Upper lobe of left lung (tissue), 6 donors: ENCODE measurements at regions not wholly inside any gene's neighbourhood (a gene's known extent, or its start where the extent isn't known, plus 50 kb on each side); places are given as distances from the start of the nearest gene placed in this dataset.

ENCODE experiments used
- ATAC-seq, 2 donors: fragments of 200-7000 bp; cut with Tn5 transposase; one replicate each; pipeline ENCODE4 v1.9.1; 2022; ENCODE audit warnings: mild to moderate bottlenecking in 2 of 2, moderate library complexity in 2 of 2; ENCODE audit not compliant: low FRiP score in 2 of 2
- DNase-seq, 2 donors: peaks; one replicate each; pipeline ENCODE4 v3.0.0-alpha.2; 2019 to 2020
- H3K27ac ChIP-seq, 4 donors: fragments of 200-600 bp; sonication (generic); one replicate each; pipeline ENCODE4 v1.5.1; 2016 to 2019
- H3K27me3 ChIP-seq, 4 donors: fragments of 200-600 bp; sonication (generic); one replicate each; pipeline ENCODE4 v1.5.1; 2017 to 2019
- H3K36me3 ChIP-seq, 4 donors: fragments of 200-600 bp; sonication (generic); one replicate each; pipeline ENCODE4 v1.5.1; 2016 to 2019
- H3K4me1 ChIP-seq, 4 donors: fragments of 200-600 bp; sonication (generic); one replicate each; pipeline ENCODE4 v1.5.1; 2018 to 2019
- H3K4me3 ChIP-seq, 4 donors: fragments of 200-600 bp; sonication (generic); one replicate each; pipeline ENCODE4 v1.5.1; 2017 to 2019; ENCODE audit warnings: mild to moderate bottlenecking in 2 of 4, moderate library complexity in 1 of 4
- H3K9me3 ChIP-seq, 4 donors: fragments of 200-600 bp; sonication (generic); one replicate each; pipeline ENCODE4 v1.5.1; 2018 to 2019
- EP300 ChIP-seq, 4 donors: sonication (generic); formaldehyde crosslinking; IDR thresholded peaks; one replicate each; pipeline ENCODE4 v1.5.1; 2017; ENCODE audit warnings: antibody characterized with exemption in 4 of 4, control low read depth in 2 of 4
- POLR2A ChIP-seq, 4 donors: fragments of 450-650 bp; IDR thresholded peaks; one replicate each; pipeline ENCODE4 v1.5.1; 2016 to 2017; ENCODE audit warnings: antibody characterized with exemption in 4 of 4, mild to moderate bottlenecking in 2 of 4
- POLR2AphosphoS5 ChIP-seq, 2 donors: sonication (generic); formaldehyde crosslinking; IDR thresholded peaks; one replicate each; pipeline ENCODE4 v1.5.1; 2017; ENCODE audit warnings: antibody characterized with exemption in 2 of 2
- WGBS, 2 donors: methylation state at CpG; one replicate each; pipeline ENCODE4 v1.1.5; 2017 to 2018; 5-methylcytosine and 5-hydroxymethylcytosine counted together
- TF ChIP-seq, protein P1 (sequence below), 6 experiments: fragments of 450-650 bp in 4 of 6; fragments of 200-600 bp in 2 of 6; sonication (generic) in 2 of 6; IDR thresholded peaks; one replicate each; pipeline ENCODE4 v1.5.1; 2016 to 2019; ENCODE audit warnings: antibody characterized with exemption in 6 of 6
- donor health status: DM: no; HTN: no; CAD: no; lungs with moderate emphysema.
- donor health status: DM: no; HTN: yes; CAD: no; lungs with severe emphysema.

DNA sequence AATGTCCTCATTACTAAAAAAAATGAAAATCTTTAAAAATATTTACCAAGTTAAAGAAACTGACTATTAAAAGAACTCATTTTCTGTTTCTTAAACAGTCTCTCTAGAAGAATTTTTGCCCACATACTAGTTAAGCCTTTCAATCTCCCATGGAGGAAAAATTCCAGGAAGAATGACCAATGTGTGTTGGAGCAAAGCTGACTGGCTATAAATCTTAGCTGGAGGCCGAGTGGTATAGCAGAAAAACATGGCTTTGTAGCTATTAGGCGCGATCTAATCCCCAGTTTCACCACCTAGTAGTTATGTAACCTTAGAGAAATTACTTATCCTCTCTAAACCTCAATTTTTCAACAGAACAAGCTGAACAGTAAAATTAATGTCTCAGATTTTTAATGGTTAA, 135.5 kb upstream of the PRLR start:
- ATAC-seq (no peak), DNase-seq (no peak)
- Histone ChIP-seq H3K4me1 (no peaks in the 10 kb centered on the region), H3K27me3 (no peaks in the 10 kb centered on the region), H3K9me3 (no peaks in the 10 kb centered on the region), H3K27ac (no peak overlapping the region), H3K36me3 (no peaks in the 10 kb centered on the region), H3K4me3 (no peak overlapping the region)
- 87 to 94% methylated on average over 3 of the region's 3 CpGs for WGBS, 2 donors
- TF ChIP-seq, protein P1, sequence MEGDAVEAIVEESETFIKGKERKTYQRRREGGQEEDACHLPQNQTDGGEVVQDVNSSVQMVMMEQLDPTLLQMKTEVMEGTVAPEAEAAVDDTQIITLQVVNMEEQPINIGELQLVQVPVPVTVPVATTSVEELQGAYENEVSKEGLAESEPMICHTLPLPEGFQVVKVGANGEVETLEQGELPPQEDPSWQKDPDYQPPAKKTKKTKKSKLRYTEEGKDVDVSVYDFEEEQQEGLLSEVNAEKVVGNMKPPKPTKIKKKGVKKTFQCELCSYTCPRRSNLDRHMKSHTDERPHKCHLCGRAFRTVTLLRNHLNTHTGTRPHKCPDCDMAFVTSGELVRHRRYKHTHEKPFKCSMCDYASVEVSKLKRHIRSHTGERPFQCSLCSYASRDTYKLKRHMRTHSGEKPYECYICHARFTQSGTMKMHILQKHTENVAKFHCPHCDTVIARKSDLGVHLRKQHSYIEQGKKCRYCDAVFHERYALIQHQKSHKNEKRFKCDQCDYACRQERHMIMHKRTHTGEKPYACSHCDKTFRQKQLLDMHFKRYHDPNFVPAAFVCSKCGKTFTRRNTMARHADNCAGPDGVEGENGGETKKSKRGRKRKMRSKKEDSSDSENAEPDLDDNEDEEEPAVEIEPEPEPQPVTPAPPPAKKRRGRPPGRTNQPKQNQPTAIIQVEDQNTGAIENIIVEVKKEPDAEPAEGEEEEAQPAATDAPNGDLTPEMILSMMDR (IDR thresholded peaks at IDR 0.05): no peak
- TF ChIP-seq POLR2AphosphoS5 (IDR thresholded peaks at IDR 0.05): no peak
- no peak for TF ChIP-seq POLR2A (IDR thresholded peaks at IDR 0.05)
- TF ChIP-seq EP300 (IDR thresholded peaks at IDR 0.05): no peak

DNA sequence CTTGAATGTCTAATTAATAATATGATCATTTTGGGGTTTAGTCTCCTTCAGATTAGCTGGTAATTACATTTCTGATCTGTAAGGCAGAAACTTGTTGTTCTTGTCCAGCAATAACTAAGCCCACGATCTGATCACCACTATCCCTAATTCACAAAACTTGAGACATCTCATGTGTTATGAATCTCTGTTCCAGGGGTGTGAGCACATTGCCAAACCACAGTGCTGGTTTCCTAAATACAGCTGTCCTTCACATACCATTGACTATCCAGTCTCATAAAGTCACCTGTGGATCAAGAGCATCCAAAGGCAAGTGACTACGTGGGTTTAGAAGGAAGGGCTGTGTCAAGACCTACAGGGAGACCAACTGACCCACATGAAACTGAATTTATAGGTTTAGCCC, 134.1 kb upstream of the PRLR start:
- H3K36me3 ChIP-seq: no peaks in the 10 kb centered on the region
- H3K4me3 ChIP-seq: no peak overlapping the region
- no peak for DNase-seq
- no peaks in the 10 kb centered on the region for H3K27me3 ChIP-seq
- H3K9me3 ChIP-seq: no peaks in the 10 kb centered on the region
- TF ChIP-seq POLR2AphosphoS5 (IDR thresholded peaks at IDR 0.05): no peak
- no peak for TF ChIP-seq POLR2A (IDR thresholded peaks at IDR 0.05)
- TF ChIP-seq, protein P1 (IDR thresholded peaks at IDR 0.05): no peak
- TF ChIP-seq EP300 (IDR thresholded peaks at IDR 0.05): no peak
- no peak overlapping the region for H3K27ac ChIP-seq
- no peak for ATAC-seq
- WGBS, 2 donors: 74 to 78% methylated on average over 2 of the region's 2 CpGs
- no peaks in the 10 kb centered on the region for H3K4me1 ChIP-seq

DNA sequence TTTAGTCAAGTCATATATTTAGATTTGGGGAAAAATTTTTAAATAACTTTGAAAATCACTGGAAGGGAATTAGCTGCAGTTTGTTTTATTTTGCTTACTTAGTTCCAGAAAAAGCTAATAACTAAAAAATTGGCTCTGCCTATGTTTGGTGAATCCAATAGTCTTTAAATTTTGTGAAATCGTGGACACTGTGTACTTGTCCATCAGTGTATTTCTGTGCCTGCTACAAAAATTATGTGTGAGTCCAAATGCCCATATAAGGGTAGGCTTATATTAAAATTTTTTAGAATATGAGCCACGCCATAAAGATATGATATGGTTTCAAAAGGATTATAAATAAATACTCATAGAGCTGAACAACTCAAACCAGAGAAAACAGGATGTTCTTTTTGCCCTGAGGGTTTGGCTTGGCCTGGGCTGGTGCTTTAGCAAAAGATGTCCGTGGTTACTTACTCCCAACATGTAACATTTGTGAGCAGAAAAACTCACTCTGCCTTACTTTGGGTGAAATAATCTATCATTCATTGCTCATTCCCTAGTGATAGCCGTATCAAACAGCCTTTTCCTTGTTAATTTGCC, 133.2 kb upstream of the PRLR start:
- TF ChIP-seq, protein P1 (IDR thresholded peaks at IDR 0.05): no peak
- no peak for TF ChIP-seq POLR2A (IDR thresholded peaks at IDR 0.05)
- no peak for TF ChIP-seq POLR2AphosphoS5 (IDR thresholded peaks at IDR 0.05)
- TF ChIP-seq EP300 (IDR thresholded peaks at IDR 0.05): no peak
- no peaks in the 10 kb centered on the region for H3K9me3 ChIP-seq
- H3K36me3 ChIP-seq: no peaks in the 10 kb centered on the region
- H3K4me1 ChIP-seq: no peaks in the 10 kb centered on the region
- H3K27ac ChIP-seq: no peak overlapping the region
- WGBS, 2 donors: 73 to 81% methylated on average over 4 of the region's 4 CpGs
- no peaks in the 10 kb centered on the region for H3K27me3 ChIP-seq
- H3K4me3 ChIP-seq: no peak overlapping the region
- DNase-seq: no peak
- ATAC-seq: no peak

DNA sequence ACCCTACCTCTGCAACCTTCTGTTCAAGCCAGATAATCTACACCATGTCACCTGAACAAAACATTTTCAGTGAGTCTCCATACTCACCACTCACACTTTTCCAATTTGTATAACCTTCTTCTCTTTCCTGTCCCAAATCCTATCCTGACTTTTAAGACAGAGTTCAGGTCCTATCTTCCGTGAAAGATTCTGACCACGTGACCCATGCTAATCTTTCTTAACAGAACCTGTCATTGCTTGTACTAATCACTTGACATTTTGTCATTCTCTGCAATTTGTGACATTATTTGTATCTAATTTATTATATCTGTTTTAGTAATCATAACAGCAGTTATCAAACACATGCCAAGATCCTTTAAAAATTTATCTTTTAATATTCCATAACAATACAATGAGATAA, 132.5 kb upstream of the PRLR start:
- no peaks in the 10 kb centered on the region for H3K36me3 ChIP-seq
- H3K27ac ChIP-seq: no peak overlapping the region
- DNase-seq: no peak
- no peaks in the 10 kb centered on the region for H3K9me3 ChIP-seq
- 83 to 86% methylated on average over 2 of the region's 2 CpGs for WGBS, 2 donors
- H3K27me3 ChIP-seq: no peaks in the 10 kb centered on the region
- ATAC-seq: no peak
- no peaks in the 10 kb centered on the region for H3K4me1 ChIP-seq
- no peak overlapping the region for H3K4me3 ChIP-seq
- no peak for TF ChIP-seq EP300 (IDR thresholded peaks at IDR 0.05)
- TF ChIP-seq POLR2AphosphoS5 (IDR thresholded peaks at IDR 0.05): no peak
- TF ChIP-seq POLR2A (IDR thresholded peaks at IDR 0.05): no peak
- TF ChIP-seq, protein P1 (IDR thresholded peaks at IDR 0.05): no peak

DNA sequence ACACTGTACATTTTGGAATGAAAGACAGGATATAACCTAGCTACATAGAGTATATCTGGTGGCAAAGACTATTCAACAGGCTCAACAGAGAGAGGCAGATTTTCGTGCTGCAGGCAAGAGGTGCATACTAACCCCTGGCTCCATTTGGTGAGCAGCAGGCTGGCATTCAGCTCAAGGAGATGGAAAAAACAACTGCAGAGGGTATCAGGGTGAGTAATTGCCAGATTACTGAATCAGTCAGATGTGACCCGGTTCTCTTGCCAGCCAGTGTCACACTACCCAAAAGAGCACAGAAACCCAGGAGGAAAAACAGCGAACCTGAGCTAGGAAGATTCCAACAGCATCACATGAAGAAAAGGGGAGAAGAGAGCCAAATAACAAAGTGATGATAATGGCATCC, 130.4 kb upstream of the PRLR start:
- WGBS, 2 donors: 65 to 67% methylated on average over 3 of the region's 3 CpGs
- ATAC-seq (no peak), DNase-seq (no peak)
- no peak for TF ChIP-seq EP300 (IDR thresholded peaks at IDR 0.05)
- TF ChIP-seq POLR2A (IDR thresholded peaks at IDR 0.05): no peak
- no peak for TF ChIP-seq POLR2AphosphoS5 (IDR thresholded peaks at IDR 0.05)
- TF ChIP-seq, protein P1 (IDR thresholded peaks at IDR 0.05): no peak
- Histone ChIP-seq H3K9me3 (no peaks in the 10 kb centered on the region), H3K4me3 (no peak overlapping the region), H3K27me3 (no peaks in the 10 kb centered on the region), H3K27ac (no peak overlapping the region), H3K36me3 (no peaks in the 10 kb centered on the region), H3K4me1 (no peaks in the 10 kb centered on the region)
